Naive thymus-derived CD4-positive, alpha-beta T cell (primary cell): ENCODE measurements at regions not wholly inside any gene's neighbourhood (a gene's known extent, or its start where the extent isn't known, plus 50 kb on each side); places are given as distances from the start of the nearest gene placed in this dataset.

Source experiments
- ATAC-seq: fragments of 150-1000 bp; cut with Tn5 transposase; 2 replicates; pipeline ENCODE4 v1.10.0; 2021; ENCODE audit warnings: mild to moderate bottlenecking, moderate library complexity
- CTCF ChIA-PET: fragments of 350-600 bp; sonication (Branson Sonifier 250); formaldehyde crosslinking; loops from one replicate; lab custom pipeline; 2021; ENCODE audit warnings: antibody characterized with exemption; lab: Charles Lee
- POLR2A ChIA-PET: fragments of 350-600 bp; sonication (Branson Sonifier 250); formaldehyde crosslinking; loops from one replicate; lab custom pipeline; 2021; ENCODE audit warnings: antibody characterized with exemption, inconsistent platforms; lab: Charles Lee
- DNase-seq, 9 donors: peaks; one replicate each; pipeline versions ENCODE4 v3.0.0 to v3.0.0-alpha.2; 2020 to 2022; ENCODE audit warnings: mixed read lengths in 1 of 9
- H3K27ac ChIP-seq: one replicate; pipeline ENCODE4 v1.7.0; 2013; ENCODE audit warnings: mild to moderate bottlenecking, low read depth, low read length, moderate library complexity
- H3K27me3 ChIP-seq, 2 donors: one replicate each; pipeline ENCODE4 v1.7.0; 2013; ENCODE audit warnings: low read length in 2 of 2, mild to moderate bottlenecking in 2 of 2, moderate library complexity in 2 of 2; ENCODE audit not compliant: control insufficient read depth in 2 of 2, insufficient read depth in 2 of 2
- H3K36me3 ChIP-seq, 3 experiments: 1 replicate in 2 of 3; 2 replicates in 1 of 3; pipeline ENCODE4 v1.7.0; 2013; ENCODE audit warnings: low read length in 3 of 3, mild to moderate bottlenecking in 3 of 3, moderate library complexity in 1 of 3; ENCODE audit not compliant: insufficient read depth in 3 of 3, control insufficient read depth in 2 of 3
- H3K4me1 ChIP-seq, 2 donors: one replicate each; pipeline ENCODE4 v1.7.0; 2013; ENCODE audit warnings: low read length in 2 of 2, mild to moderate bottlenecking in 2 of 2, moderate library complexity in 1 of 2; ENCODE audit not compliant: control insufficient read depth in 2 of 2, insufficient read depth in 2 of 2
- H3K4me3 ChIP-seq: 2 replicates; pipeline ENCODE4 v1.7.0; 2013; ENCODE audit warnings: mild to moderate bottlenecking, low read length
- H3K9me3 ChIP-seq, 3 experiments: 1 replicate in 2 of 3; 2 replicates in 1 of 3; pipeline ENCODE4 v1.7.0; 2013; ENCODE audit warnings: low read length in 3 of 3; ENCODE audit not compliant: control insufficient read depth in 2 of 3
- H3K27ac Mint-ChIP-seq, 9 donors: one replicate each; pipeline ENCODE4 v1.8.0; 2020 to 2022; ENCODE audit warnings: mixed read lengths in 9 of 9, mild to moderate bottlenecking in 8 of 9, moderate library complexity in 5 of 9, inconsistent platforms in 2 of 9
- H3K27me3 Mint-ChIP-seq, 5 donors: one replicate each; pipeline ENCODE4 v1.8.0; 2021 to 2022; ENCODE audit warnings: mixed read lengths in 5 of 5, mild to moderate bottlenecking in 1 of 5
- H3K36me3 Mint-ChIP-seq, 5 donors: one replicate each; pipeline ENCODE4 v1.8.0; 2020 to 2022; ENCODE audit warnings: mixed read lengths in 5 of 5, mild to moderate bottlenecking in 3 of 5, inconsistent platforms in 1 of 5
- H3K4me1 Mint-ChIP-seq, 7 donors: one replicate each; pipeline ENCODE4 v1.8.0; 2020 to 2022; ENCODE audit warnings: mixed read lengths in 7 of 7, mild to moderate bottlenecking in 3 of 7, inconsistent platforms in 1 of 7
- H3K4me3 Mint-ChIP-seq, 10 donors: one replicate each; pipeline ENCODE4 v1.8.0; 2020 to 2022; ENCODE audit warnings: mild to moderate bottlenecking in 10 of 10, mixed read lengths in 10 of 10, moderate library complexity in 6 of 10, inconsistent platforms in 2 of 10
- H3K9me3 Mint-ChIP-seq, 11 donors: one replicate each; pipeline ENCODE4 v1.8.0; 2020 to 2022; ENCODE audit warnings: mixed read lengths in 11 of 11, mild to moderate bottlenecking in 4 of 11, inconsistent platforms in 1 of 11, moderate library complexity in 1 of 11
- intact Hi-C, 2 donors: fragments of 100-400 bp; cut with micrococcal nuclease; formaldehyde crosslinking; loops; one replicate each; pipeline ENCODE4 v1.15.1; 2023

DNA sequence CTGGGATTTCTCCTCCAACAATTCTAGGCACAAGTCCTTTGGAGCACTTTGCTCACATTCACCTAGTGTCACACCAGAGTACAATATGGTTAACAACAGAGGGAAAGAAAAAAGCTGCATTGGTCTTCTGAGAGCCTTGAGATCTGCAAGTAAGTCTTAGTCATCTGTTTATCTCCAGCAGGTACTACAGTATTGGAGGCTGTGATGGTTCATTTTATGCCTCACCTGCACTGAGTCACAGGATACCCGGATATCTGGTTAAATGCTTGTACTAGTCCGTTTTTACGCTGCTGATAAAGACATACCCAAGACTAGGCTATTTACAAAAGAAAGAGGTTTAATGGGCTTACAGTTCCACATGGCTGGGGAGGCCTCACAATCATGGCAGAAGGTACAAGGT, 525.0 kb downstream of the NR2F1-AS1 start:
- H3K4me3 Mint-ChIP-seq: no peak overlapping the region
- no peaks in the 10 kb centered on the region for H3K36me3 Mint-ChIP-seq
- POLR2A ChIA-PET: no interaction called here
- Histone ChIP-seq H3K4me1 (no peaks in the 10 kb centered on the region), H3K27ac (no peak overlapping the region), H3K27me3 (no peaks in the 10 kb centered on the region), H3K36me3 (no peaks in the 10 kb centered on the region), H3K4me3 (no peak overlapping the region), H3K9me3 (no peaks in the 10 kb centered on the region)
- CTCF ChIA-PET: no interaction called here
- ATAC-seq (no peak), DNase-seq (no peak)
- peaks cover 0 to 6% (median 0%) of the 10 kb centered on the region in 11 donors for H3K9me3 Mint-ChIP-seq
- no peaks in the 10 kb centered on the region for H3K4me1 Mint-ChIP-seq
- H3K27me3 Mint-ChIP-seq: no peaks in the 10 kb centered on the region
- intact Hi-C loops: no loop called here
- no peak overlapping the region for H3K27ac Mint-ChIP-seq

DNA sequence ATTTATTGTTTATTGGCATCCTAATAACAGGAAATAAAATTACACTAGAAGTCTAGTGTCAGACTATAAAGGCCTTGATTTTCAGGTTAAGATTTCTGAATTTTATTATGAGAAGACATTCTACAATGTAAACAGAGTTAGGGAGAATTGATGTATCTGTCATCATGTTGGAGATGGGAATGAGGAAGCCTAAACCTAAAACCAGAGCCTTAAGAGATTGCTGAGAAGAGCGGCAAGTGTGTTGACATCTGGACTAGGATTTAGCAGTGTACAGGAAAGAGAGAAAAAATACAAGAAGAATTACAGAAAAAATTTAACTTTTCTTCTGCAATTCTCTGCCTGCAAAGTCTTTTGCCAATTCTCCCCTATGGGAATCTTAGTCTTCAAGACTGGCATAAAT, 525.5 kb downstream of the NR2F1-AS1 start:
- intact Hi-C loops: no loop called here

DNA sequence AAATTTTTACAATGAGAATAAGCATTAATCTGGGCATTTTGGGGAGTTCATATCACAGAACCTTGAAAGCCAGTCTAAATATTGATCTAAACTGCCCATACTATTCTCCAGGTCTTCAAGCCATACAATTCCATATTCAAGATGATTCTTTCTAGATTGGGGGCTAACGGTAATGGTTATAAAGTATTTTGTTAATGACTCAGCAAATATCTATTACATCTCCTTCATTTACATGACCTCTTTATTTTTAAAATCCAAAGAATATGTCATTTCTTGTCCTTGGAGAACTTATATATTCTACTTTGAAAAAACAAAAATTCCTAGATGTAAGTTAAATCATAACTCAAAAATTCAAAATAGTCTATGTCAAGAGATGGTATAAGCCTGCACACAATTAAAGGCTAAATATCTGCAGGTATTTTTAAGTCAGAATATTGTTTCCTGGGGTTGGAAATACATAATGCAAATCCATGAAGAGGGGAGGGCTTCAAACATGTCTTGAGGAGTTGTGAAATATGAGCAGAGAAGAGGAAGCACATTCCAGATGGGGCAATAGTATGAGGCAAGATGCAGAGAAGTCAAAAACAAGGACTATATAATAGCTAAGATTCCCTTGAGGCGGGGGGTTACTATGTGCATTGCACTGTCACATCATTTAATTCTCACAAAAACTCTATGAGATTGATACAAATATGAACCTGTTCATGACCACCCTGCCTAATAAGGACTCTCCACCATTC, 526.4 kb downstream of the NR2F1-AS1 start:
- CTCF ChIA-PET: no interaction called here
- no peaks in the 10 kb centered on the region for H3K4me1 ChIP-seq
- peaks cover 0 to 6% (median 0%) of the 10 kb centered on the region in 11 donors for H3K9me3 Mint-ChIP-seq
- no peak overlapping the region for H3K27ac ChIP-seq
- no peak overlapping the region for H3K4me3 ChIP-seq
- no peaks in the 10 kb centered on the region for H3K36me3 Mint-ChIP-seq
- H3K27me3 ChIP-seq: no peaks in the 10 kb centered on the region
- no peak overlapping the region for H3K4me3 Mint-ChIP-seq
- intact Hi-C loops: no loop called here
- no peak for DNase-seq
- no peaks in the 10 kb centered on the region for H3K4me1 Mint-ChIP-seq
- no peaks in the 10 kb centered on the region for H3K36me3 ChIP-seq
- H3K9me3 ChIP-seq: no peaks in the 10 kb centered on the region
- no peak overlapping the region for H3K27ac Mint-ChIP-seq
- no peak for ATAC-seq
- POLR2A ChIA-PET: no interaction called here
- no peaks in the 10 kb centered on the region for H3K27me3 Mint-ChIP-seq

More for the DNA sequence above, 525.5 kb downstream of the NR2F1-AS1 start:
- Mint-ChIP-seq H3K27ac (no peak overlapping the region), H3K27me3 (no peaks in the 10 kb centered on the region), H3K4me3 (no peak overlapping the region), H3K36me3 (no peaks in the 10 kb centered on the region), H3K4me1 (no peaks in the 10 kb centered on the region), H3K9me3 (peaks cover 0 to 6% (median 0%) of the 10 kb centered on the region in 11 donors)
- Histone ChIP-seq H3K36me3 (no peaks in the 10 kb centered on the region), H3K27me3 (no peaks in the 10 kb centered on the region), H3K27ac (no peak overlapping the region), H3K4me3 (no peak overlapping the region), H3K9me3 (no peaks in the 10 kb centered on the region), H3K4me1 (no peaks in the 10 kb centered on the region)
- POLR2A ChIA-PET: no interaction called here
- CTCF ChIA-PET: no interaction called here
- no peak for DNase-seq
- no peak for ATAC-seq

DNA sequence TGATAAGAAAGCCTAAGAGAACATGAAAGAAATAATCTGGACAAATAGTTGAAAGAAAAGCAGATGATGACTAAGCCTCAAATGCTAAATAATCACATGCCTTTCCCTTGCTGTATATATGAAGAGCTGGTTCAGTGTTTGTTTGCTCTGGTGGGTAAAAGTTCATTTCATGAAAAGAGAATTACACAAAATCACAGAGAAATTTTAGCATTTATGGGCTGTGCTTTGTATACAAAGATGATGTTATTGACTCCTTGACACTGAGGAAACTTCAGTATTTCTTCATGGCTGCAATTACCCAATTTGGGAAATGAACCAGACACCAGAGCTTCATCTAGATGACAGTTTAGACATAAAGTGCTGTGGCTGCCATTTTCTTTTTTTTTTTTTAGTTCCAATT, 527.2 kb downstream of the NR2F1-AS1 start:
- Mint-ChIP-seq H3K36me3 (no peaks in the 10 kb centered on the region), H3K27ac (no peak overlapping the region), H3K27me3 (no peaks in the 10 kb centered on the region), H3K9me3 (peaks cover 0 to 6% (median 0%) of the 10 kb centered on the region in 11 donors), H3K4me3 (no peak overlapping the region), H3K4me1 (no peaks in the 10 kb centered on the region)
- no peak for DNase-seq
- no peaks in the 10 kb centered on the region for H3K27me3 ChIP-seq
- ATAC-seq: no peak
- ChIA-PET CTCF (no interaction called here), POLR2A (no interaction called here)
- no peaks in the 10 kb centered on the region for H3K9me3 ChIP-seq
- intact Hi-C loops: no loop called here
- H3K36me3 ChIP-seq: no peaks in the 10 kb centered on the region
- no peak overlapping the region for H3K4me3 ChIP-seq
- no peak overlapping the region for H3K27ac ChIP-seq
- H3K4me1 ChIP-seq: no peaks in the 10 kb centered on the region

DNA sequence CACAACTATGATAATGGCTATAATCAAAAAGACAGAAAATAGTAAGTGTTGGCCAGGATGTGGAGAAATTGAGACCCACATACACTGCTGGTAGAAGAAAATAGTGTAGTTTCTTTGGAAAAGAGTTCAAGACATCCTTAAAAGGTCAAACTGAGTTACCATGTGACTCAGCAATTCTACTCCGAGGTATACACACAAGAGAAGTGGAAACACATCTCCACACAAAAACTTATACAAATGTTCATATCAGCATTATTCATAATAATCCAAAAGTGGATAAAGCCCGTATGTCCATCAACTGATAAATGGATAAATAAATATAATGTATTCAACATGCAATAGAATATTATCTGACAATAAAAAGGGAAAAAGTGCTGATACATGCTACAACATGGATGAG, 532.2 kb downstream of the NR2F1-AS1 start:
- H3K27ac Mint-ChIP-seq: no peak overlapping the region
- DNase-seq: no peak
- ATAC-seq: no peak
- CTCF ChIA-PET: no interaction called here
- H3K27me3 ChIP-seq: no peaks in the 10 kb centered on the region
- no peak overlapping the region for H3K4me3 ChIP-seq
- intact Hi-C loops: no loop called here
- no peaks in the 10 kb centered on the region for H3K36me3 Mint-ChIP-seq
- peaks cover 0 to 3% (median 0%) of the 10 kb centered on the region in 11 donors for H3K9me3 Mint-ChIP-seq
- POLR2A ChIA-PET: no interaction called here
- no peaks in the 10 kb centered on the region for H3K4me1 ChIP-seq
- H3K27ac ChIP-seq: no peak overlapping the region
- H3K9me3 ChIP-seq: no peaks in the 10 kb centered on the region
- no peaks in the 10 kb centered on the region for H3K27me3 Mint-ChIP-seq
- no peaks in the 10 kb centered on the region for H3K36me3 ChIP-seq
- H3K4me3 Mint-ChIP-seq: no peak overlapping the region
- H3K4me1 Mint-ChIP-seq: no peaks in the 10 kb centered on the region

DNA sequence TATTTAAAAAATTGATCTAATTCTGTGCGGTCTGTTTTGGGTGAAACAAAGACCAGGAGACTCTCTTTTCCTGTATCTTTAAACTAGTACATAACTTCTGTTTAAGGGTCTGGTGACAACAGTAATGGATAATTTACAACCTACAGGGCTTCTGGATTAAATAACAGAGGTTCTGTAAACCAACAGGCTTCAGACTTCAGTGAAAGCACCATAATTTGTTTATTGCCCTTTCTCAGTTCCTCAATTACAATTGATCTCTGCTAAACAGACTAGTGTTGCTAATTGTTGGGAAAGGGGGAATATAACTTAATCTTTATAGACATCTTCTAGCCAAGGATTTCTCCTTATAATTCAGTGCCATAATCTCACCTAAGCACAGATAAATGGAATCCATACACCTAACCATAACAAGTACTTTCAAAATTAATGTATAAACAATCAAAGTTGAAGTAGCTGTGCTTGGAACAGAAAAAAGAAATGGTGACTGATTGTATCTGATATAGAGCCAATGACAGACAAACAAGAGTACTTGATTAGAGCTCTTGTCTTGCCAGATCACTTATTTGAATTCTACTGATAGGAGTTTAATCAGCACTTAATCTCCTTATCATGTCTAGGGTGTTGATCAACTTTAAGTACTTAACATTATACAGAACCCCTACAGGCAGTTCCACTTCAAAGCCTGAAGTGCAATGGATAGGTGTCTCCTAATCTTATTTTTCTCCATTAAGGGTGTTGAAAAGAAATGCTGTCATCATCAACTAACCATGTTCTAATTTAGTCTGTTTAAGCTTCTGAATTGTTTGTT, 536.0 kb downstream of the NR2F1-AS1 start:
- no peaks in the 10 kb centered on the region for H3K4me1 ChIP-seq
- H3K27me3 ChIP-seq: no peaks in the 10 kb centered on the region
- no peak overlapping the region for H3K4me3 Mint-ChIP-seq
- H3K27me3 Mint-ChIP-seq: no peaks in the 10 kb centered on the region
- intact Hi-C loops: no loop called here
- H3K27ac ChIP-seq: no peak overlapping the region
- H3K4me1 Mint-ChIP-seq: no peaks in the 10 kb centered on the region
- ChIA-PET POLR2A (no interaction called here), CTCF (no interaction called here)
- H3K4me3 ChIP-seq: no peak overlapping the region
- no peak overlapping the region for H3K27ac Mint-ChIP-seq
- no peak for DNase-seq
- H3K9me3 ChIP-seq: no peaks in the 10 kb centered on the region
- H3K36me3 ChIP-seq: no peaks in the 10 kb centered on the region
- ATAC-seq: no peak
- peaks cover 0 to 4% (median 0%) of the 10 kb centered on the region in 11 donors for H3K9me3 Mint-ChIP-seq
- no peaks in the 10 kb centered on the region for H3K36me3 Mint-ChIP-seq

DNA sequence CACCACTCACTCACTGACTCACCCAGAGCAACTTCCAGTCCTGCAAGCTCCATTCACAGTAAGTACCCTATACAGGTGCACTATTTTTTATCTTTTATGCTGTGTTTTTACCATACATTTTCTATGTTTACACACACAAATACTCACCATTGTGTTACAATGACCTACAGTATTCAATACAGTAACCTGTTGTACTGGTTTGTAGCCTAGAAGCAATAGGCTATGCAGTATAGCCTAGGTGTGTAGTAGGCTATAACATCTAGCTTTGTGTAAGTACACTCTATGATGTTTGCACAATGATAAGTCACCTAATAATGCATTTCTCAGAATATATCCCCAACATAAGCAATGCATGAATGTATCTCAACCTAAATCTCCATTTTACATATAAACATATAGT, 541.1 kb downstream of the NR2F1-AS1 start:
- ChIA-PET POLR2A (no interaction called here), CTCF (no interaction called here)
- Mint-ChIP-seq H3K9me3 (peaks cover 0 to 9% (median 0%) of the 10 kb centered on the region in 11 donors), H3K36me3 (no peaks in the 10 kb centered on the region), H3K27me3 (no peaks in the 10 kb centered on the region), H3K27ac (no peak overlapping the region), H3K4me1 (no peaks in the 10 kb centered on the region), H3K4me3 (no peak overlapping the region)
- Histone ChIP-seq H3K27me3 (no peaks in the 10 kb centered on the region), H3K27ac (no peak overlapping the region), H3K9me3 (no peaks in the 10 kb centered on the region), H3K4me3 (no peak overlapping the region), H3K4me1 (no peaks in the 10 kb centered on the region), H3K36me3 (no peaks in the 10 kb centered on the region)
- DNase-seq (no peak), ATAC-seq (no peak)
- intact Hi-C loops: no loop called here
